B cell (primary cell): ENCODE measurements at regions not wholly inside any gene's neighbourhood (a gene's known extent, or its start where the extent isn't known, plus 50 kb on each side); places are given as distances from the start of the nearest gene placed in this dataset.

Experiments used
- ATAC-seq: fragments of 200-7000 bp; cut with Tn5 transposase; one replicate; pipeline ENCODE4 v1.10.0; 2021; ENCODE audit warnings: low read depth, mild to moderate bottlenecking, moderate number of reproducible peaks, moderate library complexity
- CTCF ChIA-PET: fragments of 350-600 bp; sonication (Branson Sonifier 250); formaldehyde crosslinking; loops from one replicate; lab custom pipeline; 2021; ENCODE audit warnings: antibody characterized with exemption, inconsistent platforms; lab: Charles Lee
- POLR2A ChIA-PET: fragments of 350-600 bp; sonication (Branson Sonifier 250); formaldehyde crosslinking; loops from one replicate; lab custom pipeline; 2021; ENCODE audit warnings: antibody characterized with exemption; lab: Charles Lee
- DNase-seq: peaks from one replicate; pipeline ENCODE4 v3.0.0; 2013
- H2AFZ ChIP-seq: 2 replicates; pipeline ENCODE4 v1.6.1; 2012; ENCODE audit warnings: mild to moderate bottlenecking, low read depth, low read length; ENCODE audit not compliant: insufficient read depth, poor library complexity, severe bottlenecking
- H3K27ac ChIP-seq, 2 donors: 1 replicate in 1 of 2; 2 replicates in 1 of 2; pipeline ENCODE4 v1.5.1; 2012 to 2013; ENCODE audit warnings: low read length in 2 of 2, mild to moderate bottlenecking in 2 of 2, moderate library complexity in 1 of 2
- H3K27me3 ChIP-seq, 4 experiments: fragments of 200-600 bp in 1 of 4; sonication (generic) in 1 of 4; replicated peaks in 1 of 4; 1 replicate in 2 of 4; 2 replicates in 2 of 4; pipeline versions ENCODE4 v1.6.1 to v1.7.0; 2013 to 2016; ENCODE audit warnings: low read length in 3 of 4, mild to moderate bottlenecking in 2 of 4, mixed read lengths in 1 of 4, moderate library complexity in 1 of 4; ENCODE audit not compliant: insufficient read depth in 4 of 4, control insufficient read depth in 3 of 4; ENCODE audit errors: control extremely low read depth in 1 of 4
- H3K36me3 ChIP-seq, 2 experiments: replicated peaks in 1 of 2; 1 replicate in 1 of 2; 2 replicates in 1 of 2; pipeline versions ENCODE4 v1.6.1 to v1.7.1; 2013; ENCODE audit warnings: low read length in 1 of 2; ENCODE audit not compliant: insufficient read depth in 2 of 2, control insufficient read depth in 1 of 2; ENCODE audit errors: control extremely low read depth in 1 of 2, extremely low read depth in 1 of 2
- H3K4me1 ChIP-seq, 2 donors: fragments of 200-600 bp in 1 of 2; sonication (generic) in 1 of 2; 1 replicate in 1 of 2; 2 replicates in 1 of 2; pipeline versions ENCODE4 v1.5.1 to v1.6.1; 2013 to 2017; ENCODE audit warnings: low read length in 2 of 2; ENCODE audit not compliant: control insufficient read depth in 2 of 2, insufficient read depth in 2 of 2
- H3K4me2 ChIP-seq: replicated peaks from 2 replicates; pipeline ENCODE3; 2012; ENCODE audit warnings: mild to moderate bottlenecking, low read depth, low read length; ENCODE audit not compliant: poor library complexity, severe bottlenecking
- H3K4me3 ChIP-seq, 5 experiments: fragments of 200-600 bp in 1 of 5; sonication (generic) in 1 of 5; 1 replicate in 3 of 5; 2 replicates in 2 of 5; pipeline versions ENCODE4 v1.5.1 to v1.7.0; 2011 to 2016; ENCODE audit warnings: low read length in 4 of 5, mild to moderate bottlenecking in 4 of 5, low read depth in 2 of 5, control low read depth in 1 of 5, moderate library complexity in 1 of 5; ENCODE audit not compliant: insufficient read depth in 1 of 5; ENCODE audit errors: control extremely low read depth in 1 of 5, extremely low read depth in 1 of 5
- H3K79me2 ChIP-seq: fragments of 200-600 bp; sonication (generic); one replicate; pipeline ENCODE4 v1.6.0; 2016; ENCODE audit warnings: low read length; ENCODE audit not compliant: control insufficient read depth, insufficient read depth
- H3K9ac ChIP-seq: fragments of 200-600 bp; sonication (generic); 2 replicates; pipeline ENCODE4 v1.6.1; 2017; ENCODE audit warnings: mild to moderate bottlenecking, low read length, moderate library complexity
- H3K9me3 ChIP-seq, 3 donors: one replicate each; pipeline versions ENCODE4 v1.6.1 to v1.7.1; 2013; ENCODE audit warnings: low read length in 2 of 3; ENCODE audit not compliant: control insufficient read depth in 2 of 3, insufficient read depth in 1 of 3; ENCODE audit errors: control extremely low read depth in 1 of 3
- H4K20me1 ChIP-seq: 2 replicates; pipeline ENCODE4 v1.6.0; 2012; ENCODE audit warnings: mild to moderate bottlenecking, low read length; ENCODE audit not compliant: insufficient read depth, control insufficient read depth, poor library complexity, severe bottlenecking
- H3K27ac Mint-ChIP-seq: one replicate; pipeline ENCODE4 v1.8.0; 2021; ENCODE audit warnings: mixed read lengths
- H3K27me3 Mint-ChIP-seq: one replicate; pipeline ENCODE4 v1.8.0; 2021; ENCODE audit warnings: mixed read lengths
- H3K4me1 Mint-ChIP-seq: one replicate; pipeline ENCODE4 v1.8.0; 2021; ENCODE audit warnings: mixed read lengths
- H3K4me3 Mint-ChIP-seq: one replicate; pipeline ENCODE4 v1.8.0; 2021; ENCODE audit warnings: mixed read lengths
- H3K9me3 Mint-ChIP-seq: one replicate; pipeline ENCODE4 v1.8.0; 2022; ENCODE audit warnings: mixed read lengths; ENCODE audit not compliant: insufficient read depth
- EZH2 ChIP-seq: IDR thresholded peaks from 2 replicates; pipeline ENCODE4 v1.6.1; 2012; ENCODE audit warnings: borderline replicate concordance, low read depth, mild to moderate bottlenecking, moderate library complexity, low read length; ENCODE audit not compliant: insufficient read depth, poor library complexity, severe bottlenecking
- WGBS: methylation state at CpG from one replicate; pipeline ENCODE4 v1.1.5; 2013; ENCODE audit warnings: missing lambda C conversion rate; ENCODE audit not compliant: insufficient coverage; 5-methylcytosine and 5-hydroxymethylcytosine counted together
- intact Hi-C: fragments of 100-400 bp; cut with micrococcal nuclease; formaldehyde crosslinking; loops from one replicate; pipeline ENCODE4 v1.10.0; 2022
- TF ChIP-seq, protein P1 (sequence below): fragments of 200-600 bp; IDR thresholded peaks from one replicate; pipeline ENCODE4 v1.8.0; 2022; ENCODE audit warnings: antibody characterized with exemption, mild to moderate bottlenecking

DNA sequence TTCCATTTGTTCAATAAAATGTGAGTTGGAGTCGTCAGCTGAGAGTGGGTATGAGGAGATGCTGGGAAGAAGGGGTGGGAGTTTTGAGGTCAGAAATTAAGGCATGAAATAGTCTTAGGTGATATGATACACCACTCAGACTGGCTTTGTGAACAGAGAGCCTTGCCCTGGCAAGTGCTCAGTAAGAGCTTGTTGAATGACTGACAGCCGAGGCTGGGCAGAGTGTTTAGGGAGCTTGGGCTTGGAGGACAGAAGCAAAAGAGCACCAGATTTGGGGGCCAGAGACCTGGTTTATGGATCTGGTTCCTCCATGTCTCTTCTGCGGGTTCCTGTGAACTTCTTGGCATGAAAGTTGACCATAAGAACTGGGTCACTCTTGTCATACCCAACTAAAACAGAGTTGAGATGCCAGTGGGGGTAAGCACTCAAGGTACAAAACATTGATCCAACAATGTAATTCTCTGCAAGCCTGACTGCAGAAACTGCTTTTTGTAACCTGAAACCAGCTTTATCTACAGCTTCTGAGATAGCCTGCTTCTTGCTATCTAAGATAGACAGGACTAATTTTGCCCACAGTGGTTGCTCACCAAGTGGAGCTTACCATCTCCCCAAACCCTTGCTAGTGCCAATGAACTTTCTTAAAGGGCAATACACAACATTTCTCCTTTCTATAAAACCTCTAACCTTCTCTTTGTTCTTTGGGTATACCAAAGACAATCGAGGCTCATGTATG, 126.4 kb downstream of the TENT5C start:
- H3K4me1 ChIP-seq: peaks cover 12% of the 10 kb centered on the region in 2 donors
- H2AFZ ChIP-seq: no peak overlapping the region
- CTCF ChIA-PET: interaction anchor here (1.5 to 2.9 kb wide), 3 partner anchors 9 to 26 kb away, joined by 5 to 9 read pairs (median 5); no protein-coding TSS in a partner anchor
- H3K9me3 Mint-ChIP-seq: peaks cover 11% of the 10 kb centered on the region
- WGBS: 92% methylated on average over 2 of the region's 4 CpGs
- TF ChIP-seq EZH2: no peak
- TF ChIP-seq, protein P1, sequence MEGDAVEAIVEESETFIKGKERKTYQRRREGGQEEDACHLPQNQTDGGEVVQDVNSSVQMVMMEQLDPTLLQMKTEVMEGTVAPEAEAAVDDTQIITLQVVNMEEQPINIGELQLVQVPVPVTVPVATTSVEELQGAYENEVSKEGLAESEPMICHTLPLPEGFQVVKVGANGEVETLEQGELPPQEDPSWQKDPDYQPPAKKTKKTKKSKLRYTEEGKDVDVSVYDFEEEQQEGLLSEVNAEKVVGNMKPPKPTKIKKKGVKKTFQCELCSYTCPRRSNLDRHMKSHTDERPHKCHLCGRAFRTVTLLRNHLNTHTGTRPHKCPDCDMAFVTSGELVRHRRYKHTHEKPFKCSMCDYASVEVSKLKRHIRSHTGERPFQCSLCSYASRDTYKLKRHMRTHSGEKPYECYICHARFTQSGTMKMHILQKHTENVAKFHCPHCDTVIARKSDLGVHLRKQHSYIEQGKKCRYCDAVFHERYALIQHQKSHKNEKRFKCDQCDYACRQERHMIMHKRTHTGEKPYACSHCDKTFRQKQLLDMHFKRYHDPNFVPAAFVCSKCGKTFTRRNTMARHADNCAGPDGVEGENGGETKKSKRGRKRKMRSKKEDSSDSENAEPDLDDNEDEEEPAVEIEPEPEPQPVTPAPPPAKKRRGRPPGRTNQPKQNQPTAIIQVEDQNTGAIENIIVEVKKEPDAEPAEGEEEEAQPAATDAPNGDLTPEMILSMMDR: no peak
- no peaks in the 10 kb centered on the region for H3K36me3 ChIP-seq
- H3K9me3 ChIP-seq: peaks cover 0 to 6% (median 3%) of the 10 kb centered on the region in 3 donors
- H3K27me3 ChIP-seq: no peaks in the 10 kb centered on the region
- no peaks in the 10 kb centered on the region for H3K79me2 ChIP-seq
- H3K9ac ChIP-seq: no peak overlapping the region
- no peak overlapping the region for H3K27ac Mint-ChIP-seq
- ATAC-seq (no peak), DNase-seq (no peak)
- H3K4me3 Mint-ChIP-seq: no peak overlapping the region
- no peak overlapping the region for H3K4me3 ChIP-seq
- no peaks in the 10 kb centered on the region for H4K20me1 ChIP-seq
- POLR2A ChIA-PET: no interaction called here
- H3K4me2 ChIP-seq: no peak overlapping the region
- H3K27me3 Mint-ChIP-seq: peaks cover 4% of the 10 kb centered on the region
- H3K27ac ChIP-seq: no peak overlapping the region
- intact Hi-C loops: no loop called here
- peaks cover 14% of the 10 kb centered on the region for H3K4me1 Mint-ChIP-seq

DNA sequence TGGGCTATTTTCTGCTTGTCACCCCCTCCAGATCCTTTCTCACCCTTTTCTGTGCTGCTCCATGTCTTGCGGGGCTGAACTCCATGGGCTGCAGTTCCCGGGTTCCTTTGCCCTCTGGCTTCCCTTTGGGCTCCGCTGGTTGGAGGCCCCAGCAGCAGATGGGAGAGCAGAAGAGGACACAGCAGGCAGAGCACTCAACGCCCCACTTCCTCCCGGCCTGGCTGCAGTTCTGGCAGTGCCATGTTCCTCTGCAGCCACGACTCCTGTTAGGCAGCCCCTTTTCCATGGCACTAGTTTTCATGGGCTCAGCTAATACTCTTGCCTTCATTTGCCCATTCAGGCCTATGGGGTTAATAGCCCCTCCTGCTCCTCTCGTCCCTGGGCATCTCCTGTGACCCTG, 127.1 kb downstream of the TENT5C start:
- H3K27me3 Mint-ChIP-seq: peaks cover under 1% of the 10 kb centered on the region
- Histone ChIP-seq H3K9ac (no peak overlapping the region), H3K36me3 (no peaks in the 10 kb centered on the region), H3K27ac (no peak overlapping the region), H3K4me2 (no peak overlapping the region), H3K27me3 (no peaks in the 10 kb centered on the region), H2AFZ (no peak overlapping the region), H3K4me3 (no peak overlapping the region), H4K20me1 (no peaks in the 10 kb centered on the region), H3K79me2 (no peaks in the 10 kb centered on the region), H3K4me1 (peaks cover 12% of the 10 kb centered on the region in 2 donors), H3K9me3 (peaks cover 0 to 5% (median 3%) of the 10 kb centered on the region in 3 donors)
- intact Hi-C loops: no loop called here
- WGBS: 90% methylated on average over 7 of the region's 7 CpGs
- ATAC-seq: no peak
- no peak overlapping the region for H3K27ac Mint-ChIP-seq
- H3K4me3 Mint-ChIP-seq: no peak overlapping the region
- TF ChIP-seq EZH2: no peak
- TF ChIP-seq, protein P1: no peak
- H3K4me1 Mint-ChIP-seq: peaks cover 14% of the 10 kb centered on the region
- H3K9me3 Mint-ChIP-seq: peaks cover 8% of the 10 kb centered on the region
- DNase-seq: no peak
- ChIA-PET POLR2A (no interaction called here), CTCF (interaction anchor here (1.1 to 2.9 kb wide), 4 partner anchors 8 to 25 kb away, joined by 3 to 9 read pairs (median 5); no protein-coding TSS in a partner anchor)
